Transverse colon (tissue), 4 donors: ENCODE measurements at regions not wholly inside any gene's neighbourhood (a gene's known extent, or its start where the extent isn't known, plus 50 kb on each side); places are given as distances from the start of the nearest gene placed in this dataset.

Experiments
- CTCF ChIP-seq, 5 experiments: fragments of 200-600 bp in 3 of 5; fragments of 450-650 bp in 2 of 5; sonication (generic) in 3 of 5; IDR thresholded peaks; 1 replicate in 2 of 5; 2 replicates in 3 of 5; pipeline ENCODE4 v1.5.1; 2016 to 2017; ENCODE audit warnings: antibody characterized with exemption in 5 of 5, inconsistent platforms in 3 of 5, mild to moderate bottlenecking in 2 of 5, moderate library complexity in 1 of 5
- EP300 ChIP-seq: sonication (generic); formaldehyde crosslinking; IDR thresholded peaks from one replicate; pipeline ENCODE4 v1.6.1; 2017; ENCODE audit warnings: antibody characterized with exemption, low read depth
- POLR2A ChIP-seq: fragments of 450-650 bp; IDR thresholded peaks from one replicate; pipeline ENCODE4 v1.6.1; 2016; ENCODE audit warnings: antibody characterized with exemption, mild to moderate bottlenecking, moderate library complexity
- POLR2AphosphoS5 ChIP-seq, 3 donors: sonication (generic); formaldehyde crosslinking; IDR thresholded peaks; one replicate each; pipeline ENCODE4 v1.6.1; 2016; ENCODE audit warnings: antibody characterized with exemption in 3 of 3

- TF ChIP-seq POLR2AphosphoS5 (IDR thresholded peaks at IDR 0.05), result no peak
- TF ChIP-seq CTCF (IDR thresholded peaks at IDR 0.05), result no peak
- no peak for TF ChIP-seq POLR2A
- TF ChIP-seq EP300, result no peak
These were observed 83.5 kb upstream of the RIOK2 start for GRCh38 chr5:97266576-97266975.
